ENCODE measurements at regions not wholly inside any gene's neighbourhood (a gene's known extent, or its start where the extent isn't known, plus 50 kb on each side); places are given as distances from the start of the nearest gene placed in this dataset.
"Not testable (repeated sequence)": the region's sequence is repeated elsewhere in the genome, so short reads cannot be mapped to it uniquely, and the experiment has no call there.

GRCh38 chr3:89877230-89877629 lies 769.8 kb downstream of the EPHA3 start:
- intact Hi-C loops (cut with DNase I), result no loop called here
- no peaks in the 10 kb centered on the region for H3K4me1 ChIP-seq (ENCODE audit: control insufficient read depth in 1 of 2, insufficient read depth in 2 of 2, low read length in 2 of 2)
- H3K27ac ChIP-seq (ENCODE audit: low read depth in 1 of 2, low read length in 2 of 2), result no peak overlapping the region
- ATAC-seq (ENCODE audit: low FRiP score), result no peak
- no peaks in the 10 kb centered on the region for H3K36me3 ChIP-seq (ENCODE audit: control insufficient read depth in 1 of 2, insufficient read depth in 2 of 2, low read length in 1 of 2)
- DNase-seq, result peak in 1 of 2 donors; percentile 53
- 90 to 91% methylated on average over 2 of the region's 2 CpGs for WGBS, 2 donors
- H3K4me3 ChIP-seq (ENCODE audit: low read length in 2 of 2), result no peak overlapping the region
- H3K9me3 ChIP-seq (ENCODE audit: control insufficient read depth, low read length), result no peaks in the 10 kb centered on the region
- no peaks in the 10 kb centered on the region for H3K27me3 ChIP-seq (ENCODE audit: control insufficient read depth in 1 of 2, insufficient read depth in 2 of 2, low read length in 1 of 2)

GRCh38 chr3:89889386-89889785 lies 782.0 kb downstream of the EPHA3 start:
- DNase-seq, result no peak
- peaks cover 4% of the 10 kb centered on the region for H3K9me3 ChIP-seq (ENCODE audit: control insufficient read depth, low read length)
- no peak for ATAC-seq (ENCODE audit: low FRiP score)
- no peaks in the 10 kb centered on the region for H3K27me3 ChIP-seq (ENCODE audit: control insufficient read depth in 1 of 2, insufficient read depth in 2 of 2, low read length in 1 of 2)
- H3K27ac ChIP-seq (ENCODE audit: low read depth in 1 of 2, low read length in 2 of 2), result no peak overlapping the region
- no peaks in the 10 kb centered on the region for H3K4me1 ChIP-seq (ENCODE audit: control insufficient read depth in 1 of 2, insufficient read depth in 2 of 2, low read length in 2 of 2)
- no peaks in the 10 kb centered on the region for H3K36me3 ChIP-seq (ENCODE audit: control insufficient read depth in 1 of 2, insufficient read depth in 2 of 2, low read length in 1 of 2)
- intact Hi-C loops (cut with DNase I), result no loop called here
- no peak overlapping the region for H3K4me3 ChIP-seq (ENCODE audit: low read length in 2 of 2)

DNA sequence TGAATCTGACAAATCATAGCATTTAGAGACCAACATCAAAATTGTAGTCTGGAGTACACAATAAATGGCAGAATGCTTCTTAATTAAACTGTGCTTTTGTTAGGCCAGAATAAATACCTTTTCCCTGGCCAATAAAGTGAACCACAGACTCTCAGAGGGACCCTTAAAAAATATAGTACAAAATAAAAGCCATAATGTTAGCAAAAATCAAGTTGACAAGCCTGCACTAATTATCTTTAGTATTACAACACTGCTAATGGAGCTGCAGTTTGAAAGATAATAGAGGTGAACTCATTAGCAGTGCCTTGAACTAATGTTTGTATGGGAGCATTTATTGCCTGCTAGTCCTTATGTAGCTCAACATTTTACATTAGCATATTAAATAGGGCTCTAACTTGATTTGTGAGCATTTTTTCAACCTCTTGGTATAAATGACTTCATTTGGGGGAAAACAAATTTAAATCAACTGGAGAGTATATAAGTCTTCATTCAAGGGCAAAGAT lies 801.3 kb downstream of the EPHA3 start:
- intact Hi-C loops (cut with DNase I), result no loop called here
- DNase-seq (no peak), ATAC-seq (ENCODE audit: low FRiP score) (no peak)
- no peak overlapping the region for H3K4me3 ChIP-seq (ENCODE audit: low read length in 2 of 2)
- H3K36me3 ChIP-seq (ENCODE audit: control insufficient read depth in 1 of 2, insufficient read depth in 2 of 2, low read length in 1 of 2), result no peaks in the 10 kb centered on the region
- H3K27me3 ChIP-seq (ENCODE audit: control insufficient read depth in 1 of 2, insufficient read depth in 2 of 2, low read length in 1 of 2), result no peaks in the 10 kb centered on the region
- no peaks in the 10 kb centered on the region for H3K4me1 ChIP-seq (ENCODE audit: control insufficient read depth in 1 of 2, insufficient read depth in 2 of 2, low read length in 2 of 2)
- H3K27ac ChIP-seq (ENCODE audit: low read depth in 1 of 2, low read length in 2 of 2), result no peak overlapping the region
- peaks cover 3% of the 10 kb centered on the region for H3K9me3 ChIP-seq (ENCODE audit: control insufficient read depth, low read length)

- DNase-seq, result no peak
- H3K9me3 ChIP-seq (ENCODE audit: control insufficient read depth, low read length), result no peaks in the 10 kb centered on the region
- H3K4me1 ChIP-seq (ENCODE audit: control insufficient read depth in 1 of 2, insufficient read depth in 2 of 2, low read length in 2 of 2), result no peaks in the 10 kb centered on the region
- no peak overlapping the region for H3K4me3 ChIP-seq (ENCODE audit: low read length in 2 of 2)
- no peaks in the 10 kb centered on the region for H3K36me3 ChIP-seq (ENCODE audit: control insufficient read depth in 1 of 2, insufficient read depth in 2 of 2, low read length in 1 of 2)
- WGBS, 2 donors, result 76 to 80% methylated on average over 6 of the region's 6 CpGs
- no peaks in the 10 kb centered on the region for H3K27me3 ChIP-seq (ENCODE audit: control insufficient read depth in 1 of 2, insufficient read depth in 2 of 2, low read length in 1 of 2)
- no peak overlapping the region for H3K27ac ChIP-seq (ENCODE audit: low read depth in 1 of 2, low read length in 2 of 2)
- intact Hi-C loops (cut with DNase I), result no loop called here
- ATAC-seq (ENCODE audit: low FRiP score), result no peak
Observed at GRCh38 chr3:89912031-89912430, 804.6 kb downstream of the EPHA3 start.

DNA sequence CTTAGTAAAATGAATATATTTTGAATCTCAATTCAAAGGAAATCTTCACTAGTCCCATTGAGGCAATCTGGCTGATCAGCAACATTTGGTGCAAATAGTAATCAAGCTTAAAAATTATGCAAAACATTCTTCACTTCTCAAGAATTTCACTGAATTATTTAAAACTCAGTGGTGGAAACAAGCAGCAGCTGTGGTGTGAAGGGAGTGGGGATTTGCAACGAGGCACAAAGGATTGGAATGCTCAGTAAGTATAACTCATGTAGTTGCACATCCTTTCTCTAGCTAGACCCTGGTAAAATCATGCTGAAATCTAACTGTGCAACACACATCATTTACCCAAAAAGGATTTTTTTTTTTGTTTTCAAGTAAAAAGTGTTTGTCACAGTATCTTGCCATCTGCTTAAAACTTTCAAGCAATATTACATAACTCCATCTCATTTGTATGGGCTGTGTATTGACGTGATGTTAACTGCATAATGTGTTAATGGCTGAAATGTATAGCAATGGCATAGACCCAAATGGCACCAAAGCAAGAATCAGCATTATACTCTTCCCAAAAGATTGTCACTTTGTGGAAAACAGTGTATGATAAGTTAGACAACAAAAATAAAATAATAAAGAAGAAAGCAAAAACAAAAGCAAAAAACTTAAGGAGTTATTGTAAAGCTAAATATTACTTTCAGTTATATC lies 816.6 kb downstream of the EPHA3 start:
- DNase-seq (no peak), ATAC-seq (ENCODE audit: low FRiP score) (no peak)
- intact Hi-C loops (cut with DNase I), result no loop called here
- Histone ChIP-seq H3K36me3 (ENCODE audit: control insufficient read depth in 1 of 2, insufficient read depth in 2 of 2, low read length in 1 of 2) (no peaks in the 10 kb centered on the region), H3K4me3 (ENCODE audit: low read length in 2 of 2) (no peak overlapping the region), H3K27me3 (ENCODE audit: control insufficient read depth in 1 of 2, insufficient read depth in 2 of 2, low read length in 1 of 2) (no peaks in the 10 kb centered on the region), H3K9me3 (ENCODE audit: control insufficient read depth, low read length) (no peaks in the 10 kb centered on the region), H3K4me1 (ENCODE audit: control insufficient read depth in 1 of 2, insufficient read depth in 2 of 2, low read length in 2 of 2) (no peaks in the 10 kb centered on the region), H3K27ac (ENCODE audit: low read depth in 1 of 2, low read length in 2 of 2) (no peak overlapping the region)
- WGBS, 2 donors, result 65 to 74% methylated on average over 2 of the region's 2 CpGs

- Histone ChIP-seq H3K4me1 (ENCODE audit: control insufficient read depth in 1 of 2, insufficient read depth in 2 of 2, low read length in 2 of 2) (no peaks in the 10 kb centered on the region), H3K27me3 (ENCODE audit: control insufficient read depth in 1 of 2, insufficient read depth in 2 of 2, low read length in 1 of 2) (no peaks in the 10 kb centered on the region), H3K27ac (ENCODE audit: low read depth in 1 of 2, low read length in 2 of 2) (no peak overlapping the region), H3K9me3 (ENCODE audit: control insufficient read depth, low read length) (no peaks in the 10 kb centered on the region), H3K36me3 (ENCODE audit: control insufficient read depth in 1 of 2, insufficient read depth in 2 of 2, low read length in 1 of 2) (no peaks in the 10 kb centered on the region), H3K4me3 (ENCODE audit: low read length in 2 of 2) (no peak overlapping the region)
- DNase-seq (no peak), ATAC-seq (ENCODE audit: low FRiP score) (no peak)
- WGBS, 2 donors, result 70 to 73% methylated on average over 3 of the region's 3 CpGs
- intact Hi-C loops (cut with DNase I), result no loop called here
Observed at GRCh38 chr3:89925976-89926375, 818.6 kb downstream of the EPHA3 start.

DNA sequence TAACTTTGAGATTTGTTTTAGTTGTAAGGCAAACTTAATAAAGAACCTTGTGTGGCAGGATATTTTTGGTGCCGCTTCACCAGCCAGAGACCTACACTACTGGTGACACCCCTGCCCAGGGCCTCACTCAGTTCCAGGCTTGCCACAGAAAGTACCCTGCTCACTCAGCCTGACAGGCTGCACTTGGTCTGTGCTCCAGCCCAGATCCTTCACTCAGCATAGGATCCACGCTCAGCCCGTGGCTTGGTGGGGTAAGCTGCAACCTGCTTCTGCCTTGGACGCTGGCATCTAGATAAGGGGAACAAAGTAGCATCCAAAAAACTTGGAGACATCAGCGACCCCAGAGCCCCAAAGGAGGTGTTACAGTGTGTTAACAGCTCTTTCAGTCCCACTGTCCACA lies 825.5 kb downstream of the EPHA3 start:
- intact Hi-C loops (cut with DNase I), result no loop called here
- no peak for DNase-seq
- peaks cover 2% of the 10 kb centered on the region for H3K9me3 ChIP-seq (ENCODE audit: control insufficient read depth, low read length)
- no peaks in the 10 kb centered on the region for H3K36me3 ChIP-seq (ENCODE audit: control insufficient read depth in 1 of 2, insufficient read depth in 2 of 2, low read length in 1 of 2)
- no peak overlapping the region for H3K4me3 ChIP-seq (ENCODE audit: low read length in 2 of 2)
- no peak overlapping the region for H3K27ac ChIP-seq (ENCODE audit: low read depth in 1 of 2, low read length in 2 of 2)
- H3K4me1 ChIP-seq (ENCODE audit: control insufficient read depth in 1 of 2, insufficient read depth in 2 of 2, low read length in 2 of 2), result no peaks in the 10 kb centered on the region
- WGBS, 2 donors, result 91 to 92% methylated on average over 5 of the region's 5 CpGs
- ATAC-seq (ENCODE audit: low FRiP score), result no peak
- H3K27me3 ChIP-seq (ENCODE audit: control insufficient read depth in 1 of 2, insufficient read depth in 2 of 2, low read length in 1 of 2), result no peaks in the 10 kb centered on the region

GRCh38 chr3:89944461-89944860 lies 837.0 kb downstream of the EPHA3 start:
- H3K9me3 ChIP-seq (ENCODE audit: control insufficient read depth, low read length); H3K4me1 ChIP-seq (ENCODE audit: control insufficient read depth in 1 of 2, insufficient read depth in 2 of 2, low read length in 2 of 2); H3K27ac ChIP-seq (ENCODE audit: low read depth in 1 of 2, low read length in 2 of 2); H3K36me3 ChIP-seq (ENCODE audit: control insufficient read depth in 1 of 2, insufficient read depth in 2 of 2, low read length in 1 of 2); H3K27me3 ChIP-seq (ENCODE audit: control insufficient read depth in 1 of 2, insufficient read depth in 2 of 2, low read length in 1 of 2); ATAC-seq (ENCODE audit: low FRiP score); intact Hi-C loops (cut with DNase I); H3K4me3 ChIP-seq (ENCODE audit: low read length in 2 of 2); DNase-seq: not testable (repeated sequence)
- WGBS, 2 donors, result 79 to 83% methylated on average over 7 to 14 of the region's 14 CpGs

DNA sequence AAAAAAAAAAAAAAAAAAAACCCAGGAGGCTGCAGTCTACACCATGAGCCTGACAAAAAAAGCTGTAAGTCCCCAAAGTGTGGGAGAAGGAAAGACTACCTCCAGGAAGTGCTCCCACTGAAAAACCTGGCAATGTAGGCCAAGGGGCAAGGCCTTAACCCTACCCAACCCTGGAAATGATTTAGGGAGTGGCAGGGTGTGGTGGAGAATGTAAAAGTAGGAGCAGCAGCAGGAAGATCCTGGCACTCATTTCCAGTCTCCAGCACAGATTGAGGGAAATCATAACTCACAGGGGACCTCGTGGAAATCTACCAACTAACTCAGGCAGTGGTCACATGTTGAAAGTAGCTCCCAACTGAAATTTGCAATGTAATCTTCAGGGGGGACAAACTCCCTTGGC lies 839.5 kb downstream of the EPHA3 start:
- ATAC-seq (ENCODE audit: low FRiP score) (no peak), DNase-seq (no peak)
- WGBS, 2 donors, result 53 to 58% methylated on average over 1 of the region's 1 CpG
- no peaks in the 10 kb centered on the region for H3K27me3 ChIP-seq (ENCODE audit: control insufficient read depth in 1 of 2, insufficient read depth in 2 of 2, low read length in 1 of 2)
- no peak overlapping the region for H3K27ac ChIP-seq (ENCODE audit: low read depth in 1 of 2, low read length in 2 of 2)
- intact Hi-C loops (cut with DNase I), result no loop called here
- H3K4me1 ChIP-seq (ENCODE audit: control insufficient read depth in 1 of 2, insufficient read depth in 2 of 2, low read length in 2 of 2), result no peaks in the 10 kb centered on the region
- no peak overlapping the region for H3K4me3 ChIP-seq (ENCODE audit: low read length in 2 of 2)
- H3K9me3 ChIP-seq (ENCODE audit: control insufficient read depth, low read length), result no peaks in the 10 kb centered on the region
- H3K36me3 ChIP-seq (ENCODE audit: control insufficient read depth in 1 of 2, insufficient read depth in 2 of 2, low read length in 1 of 2), result no peaks in the 10 kb centered on the region

Data from aorta (tissue), 5 donors.